Stimulated activated naive B cell treated with anti-CD40 and anti-IgM and Interleukin-4, amounts not matched to agents 10 μg/mL and 1 μg/mL and 100 μg/mL, for 72 hours (primary cell): ENCODE measurements at regions not wholly inside any gene's neighbourhood (a gene's known extent, or its start where the extent isn't known, plus 50 kb on each side); places are given as distances from the start of the nearest gene placed in this dataset.
"Not testable (repeated sequence)": the region's sequence is repeated elsewhere in the genome, so short reads cannot be mapped to it uniquely, and the experiment has no call there.

Experiments used
- ATAC-seq, 2 donors: fragments of 150-1000 bp; cut with Tn5 transposase; replicated peaks; 2 replicates each; pipeline ENCODE4 v1.10.0; 2021; ENCODE audit warnings: moderate library complexity in 1 of 2
- DNase-seq: peaks from one replicate; pipeline ENCODE4 v3.0.0; 2021
- H3K27ac Mint-ChIP-seq: one replicate; pipeline ENCODE4 v1.8.0; 2022; ENCODE audit warnings: mild to moderate bottlenecking, mixed read lengths
- H3K27me3 Mint-ChIP-seq, 2 donors: one replicate each; pipeline ENCODE4 v1.8.0; 2022; ENCODE audit warnings: mixed read lengths in 2 of 2
- H3K36me3 Mint-ChIP-seq, 2 donors: one replicate each; pipeline ENCODE4 v1.8.0; 2022; ENCODE audit warnings: mixed read lengths in 2 of 2, mild to moderate bottlenecking in 1 of 2
- H3K4me1 Mint-ChIP-seq, 2 donors: one replicate each; pipeline ENCODE4 v1.8.0; 2022; ENCODE audit warnings: mixed read lengths in 2 of 2, mild to moderate bottlenecking in 1 of 2
- H3K4me3 Mint-ChIP-seq, 2 donors: one replicate each; pipeline ENCODE4 v1.8.0; 2022; ENCODE audit warnings: mild to moderate bottlenecking in 2 of 2, mixed read lengths in 2 of 2, moderate library complexity in 1 of 2
- H3K9me3 Mint-ChIP-seq, 2 donors: one replicate each; pipeline ENCODE4 v1.8.0; 2022; ENCODE audit warnings: mixed read lengths in 2 of 2, mild to moderate bottlenecking in 1 of 2

DNA sequence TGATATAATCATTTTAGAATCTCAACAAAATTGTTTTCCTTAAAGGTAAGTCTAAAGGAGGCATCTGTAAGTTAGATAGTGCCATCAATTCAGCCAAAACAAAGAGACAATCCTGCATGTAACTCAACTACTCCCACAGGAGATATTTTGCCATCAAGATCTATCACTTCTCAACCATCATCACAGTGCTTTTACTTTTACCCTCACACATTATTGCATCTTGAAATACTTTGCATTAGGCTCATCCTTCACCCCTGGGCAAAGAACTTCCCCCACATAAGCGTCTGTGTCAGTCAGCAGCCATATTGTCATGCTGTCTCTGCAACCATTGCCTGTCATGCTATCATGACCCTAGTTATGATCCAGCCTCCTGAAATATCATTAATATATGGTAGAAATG is 54.9 kb upstream of the NLGN1 start:
- DNase-seq (no peak), ATAC-seq (no peak)
- Mint-ChIP-seq H3K9me3 (no peaks in the 10 kb centered on the region), H3K4me1 (no peaks in the 10 kb centered on the region), H3K27ac (no peak overlapping the region), H3K4me3 (no peak overlapping the region), H3K36me3 (no peaks in the 10 kb centered on the region), H3K27me3 (no peaks in the 10 kb centered on the region)

DNA sequence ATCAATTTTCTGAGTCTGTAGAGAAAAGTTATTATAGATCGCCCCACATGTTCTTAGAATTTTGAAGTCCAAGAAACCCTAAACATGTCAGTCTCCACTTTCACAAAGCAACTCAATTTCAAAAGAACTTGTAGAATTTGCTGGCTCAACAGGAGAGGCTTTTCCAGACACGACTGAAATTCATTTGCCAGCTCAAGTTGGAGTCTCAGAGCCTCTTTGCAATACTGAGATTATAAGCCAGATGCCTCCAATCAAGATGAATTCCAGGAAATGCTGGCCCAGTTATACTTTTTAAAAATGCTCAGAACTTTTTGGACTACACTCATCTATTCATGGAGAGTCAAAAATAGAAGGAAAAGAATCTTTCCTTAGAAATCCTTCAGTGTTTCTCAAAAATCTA is 56.9 kb upstream of the NLGN1 start:
- DNase-seq (no peak), ATAC-seq (no peak)
- H3K27ac Mint-ChIP-seq = no peak overlapping the region
- H3K9me3 Mint-ChIP-seq = no peaks in the 10 kb centered on the region
- no peaks in the 10 kb centered on the region for H3K27me3 Mint-ChIP-seq
- H3K4me1 Mint-ChIP-seq = no peaks in the 10 kb centered on the region
- H3K4me3 Mint-ChIP-seq = no peak overlapping the region
- no peaks in the 10 kb centered on the region for H3K36me3 Mint-ChIP-seq

DNA sequence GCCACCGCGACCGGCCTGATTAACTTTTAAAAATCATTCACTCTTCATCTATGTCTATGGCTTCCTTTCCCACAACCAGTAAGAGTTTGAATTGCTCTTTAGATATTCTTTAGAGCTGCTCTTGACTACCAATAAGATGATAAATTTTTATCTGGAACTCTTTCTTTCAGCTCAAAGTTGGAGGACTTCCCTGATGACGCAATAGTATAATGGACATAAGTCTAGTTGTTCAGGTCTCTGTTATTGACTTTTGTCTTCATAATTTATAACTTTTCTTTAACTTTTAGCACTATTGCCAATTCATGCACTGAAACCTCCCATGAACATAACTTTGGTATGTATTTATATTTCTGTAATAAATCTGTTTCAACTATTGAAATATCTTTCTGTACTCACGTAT is 61.3 kb upstream of the NLGN1 start:
- ATAC-seq = no peak
- H3K36me3 Mint-ChIP-seq = no peaks in the 10 kb centered on the region
- H3K4me1 Mint-ChIP-seq = no peaks in the 10 kb centered on the region
- H3K9me3 Mint-ChIP-seq = no peaks in the 10 kb centered on the region
- H3K27me3 Mint-ChIP-seq = no peaks in the 10 kb centered on the region
- no peak overlapping the region for H3K27ac Mint-ChIP-seq
- DNase-seq = no peak
- no peak overlapping the region for H3K4me3 Mint-ChIP-seq

DNA sequence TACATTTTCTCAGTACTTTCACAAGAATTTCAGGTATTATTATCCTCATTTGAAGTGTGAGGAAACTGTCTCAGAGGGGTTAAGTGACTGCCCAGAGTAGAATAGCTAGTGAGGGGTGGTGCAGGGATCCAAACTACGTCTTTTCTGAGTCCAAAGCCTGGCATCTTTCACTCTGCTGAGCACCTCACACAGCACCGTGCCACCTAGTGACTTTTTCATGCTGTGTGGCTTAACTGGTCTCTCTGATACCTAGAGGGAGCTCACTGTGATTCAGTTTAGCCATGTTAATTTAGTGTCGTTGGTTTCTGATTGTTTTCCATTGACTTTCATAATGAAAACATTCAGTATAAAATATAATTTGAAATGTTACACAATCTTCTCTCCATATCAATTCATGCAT is 91.4 kb upstream of the NLGN1 start:
- H3K27me3 Mint-ChIP-seq = no peaks in the 10 kb centered on the region
- H3K36me3 Mint-ChIP-seq = no peaks in the 10 kb centered on the region
- DNase-seq (no peak), ATAC-seq (peak in 1 of 2 donors; percentile 31)
- no peaks in the 10 kb centered on the region for H3K4me1 Mint-ChIP-seq
- no peak overlapping the region for H3K27ac Mint-ChIP-seq
- H3K4me3 Mint-ChIP-seq = no peak overlapping the region
- no peaks in the 10 kb centered on the region for H3K9me3 Mint-ChIP-seq

DNA sequence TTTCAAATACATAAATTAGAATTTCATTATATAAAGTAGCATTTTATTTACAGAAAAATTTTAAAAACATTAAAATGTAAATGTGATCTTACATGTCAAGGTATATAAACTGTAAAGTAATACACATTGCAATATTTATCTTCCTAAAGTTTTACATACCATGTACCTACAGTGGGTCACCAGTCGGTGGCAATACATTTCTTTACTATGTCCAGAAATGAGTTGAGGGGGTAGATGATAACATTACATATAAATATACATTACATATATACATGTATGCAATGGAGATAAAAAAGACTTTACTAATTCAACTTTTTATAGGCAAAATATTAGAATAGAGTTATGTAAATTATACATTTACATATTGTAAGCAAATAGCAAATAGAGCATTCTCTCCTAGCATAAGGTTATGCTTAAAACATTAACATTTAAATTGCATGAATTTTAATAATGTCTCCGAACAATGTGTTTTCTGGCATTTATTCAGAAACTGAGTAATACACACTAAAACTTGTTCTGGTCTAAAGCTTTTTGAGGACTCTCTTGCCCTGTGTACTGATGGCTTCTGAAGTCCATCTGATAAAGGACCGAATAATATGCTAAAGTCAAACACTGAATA is 93.3 kb upstream of the NLGN1 start:
- Mint-ChIP-seq H3K36me3 (no peaks in the 10 kb centered on the region), H3K27ac (no peak overlapping the region), H3K27me3 (no peaks in the 10 kb centered on the region), H3K4me1 (no peaks in the 10 kb centered on the region), H3K9me3 (no peaks in the 10 kb centered on the region), H3K4me3 (no peak overlapping the region)
- no peak for DNase-seq
- ATAC-seq = no peak

DNA sequence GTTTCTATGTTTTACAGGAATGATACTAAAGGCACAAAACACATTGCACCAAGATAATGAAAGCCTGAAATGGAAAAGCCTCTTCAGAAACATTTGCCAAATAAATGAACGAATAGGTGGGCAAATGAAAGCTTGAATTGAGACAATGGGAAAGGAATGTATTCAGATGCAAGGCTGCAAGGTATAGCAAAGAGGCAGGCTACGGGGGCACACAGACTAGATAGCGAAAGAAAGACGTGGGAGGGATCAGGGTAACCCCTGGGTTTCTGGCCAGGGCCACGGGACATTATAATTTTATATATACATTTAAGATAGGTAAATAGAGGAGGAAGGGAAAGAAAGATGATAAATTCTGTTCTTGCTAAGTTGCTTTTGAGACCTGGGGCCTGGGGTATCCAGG is 95.9 kb upstream of the NLGN1 start:
- no peaks in the 10 kb centered on the region for H3K27me3 Mint-ChIP-seq
- H3K4me1 Mint-ChIP-seq = no peaks in the 10 kb centered on the region

DNA sequence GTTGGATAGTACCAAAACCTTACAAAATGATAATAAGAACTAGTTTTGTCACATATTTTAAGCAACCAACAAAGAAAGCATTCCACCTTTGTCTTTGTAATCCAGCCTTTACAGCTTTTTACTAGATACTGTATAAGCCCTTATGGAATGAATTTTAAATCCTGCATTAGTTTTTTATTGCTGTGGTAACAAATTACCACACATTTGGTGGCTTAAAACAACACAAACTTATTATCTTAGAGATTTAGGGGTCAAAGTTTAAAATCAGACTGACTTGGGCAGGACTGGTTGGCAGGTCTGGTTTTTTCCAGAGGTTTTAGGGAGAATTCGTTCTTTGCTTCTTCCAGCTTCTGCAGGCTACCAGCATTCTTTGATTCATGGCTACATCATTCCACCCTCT is 108.5 kb upstream of the NLGN1 start:
- peaks cover 3 to 4% of the 10 kb centered on the region in 2 donors for H3K9me3 Mint-ChIP-seq
- DNase-seq (no peak), ATAC-seq (no peak)
- H3K27ac Mint-ChIP-seq = no peak overlapping the region
- H3K4me1 Mint-ChIP-seq = no peaks in the 10 kb centered on the region
- H3K27me3 Mint-ChIP-seq = no peaks in the 10 kb centered on the region
- H3K36me3 Mint-ChIP-seq = no peaks in the 10 kb centered on the region
- no peak overlapping the region for H3K4me3 Mint-ChIP-seq

More for the DNA sequence above, 95.9 kb upstream of the NLGN1 start:
- H3K36me3 Mint-ChIP-seq = no peaks in the 10 kb centered on the region
- no peak overlapping the region for H3K4me3 Mint-ChIP-seq
- DNase-seq = no peak
- no peak for ATAC-seq
- no peak overlapping the region for H3K27ac Mint-ChIP-seq
- peaks cover 0 to under 1% of the 10 kb centered on the region in 2 donors for H3K9me3 Mint-ChIP-seq

DNA sequence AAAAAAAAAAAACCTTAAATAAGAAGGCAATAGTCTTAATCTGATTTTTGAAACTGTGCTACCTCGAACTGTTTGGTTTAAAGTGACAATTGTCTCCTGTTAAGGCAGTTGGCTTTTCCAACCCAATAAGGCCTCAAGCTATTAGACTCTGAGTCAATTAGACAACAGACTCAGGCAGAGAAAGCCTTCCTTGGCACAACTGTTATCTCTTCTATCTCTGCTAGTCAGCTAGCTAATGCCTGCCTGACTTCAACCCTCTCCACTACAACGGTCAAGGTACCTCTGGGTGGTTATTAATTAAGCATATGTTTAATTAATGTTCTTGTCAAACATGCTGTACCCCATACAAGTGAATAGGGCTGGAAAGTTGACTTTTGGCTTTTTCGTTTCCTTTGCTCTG is 110.2 kb upstream of the NLGN1 start:
- no peak overlapping the region for H3K4me3 Mint-ChIP-seq
- no peak overlapping the region for H3K27ac Mint-ChIP-seq
- no peaks in the 10 kb centered on the region for H3K36me3 Mint-ChIP-seq
- DNase-seq (no peak), ATAC-seq (no peak)
- no peaks in the 10 kb centered on the region for H3K27me3 Mint-ChIP-seq
- H3K4me1 Mint-ChIP-seq = no peaks in the 10 kb centered on the region
- H3K9me3 Mint-ChIP-seq = peaks cover 3 to 4% of the 10 kb centered on the region in 2 donors

DNA sequence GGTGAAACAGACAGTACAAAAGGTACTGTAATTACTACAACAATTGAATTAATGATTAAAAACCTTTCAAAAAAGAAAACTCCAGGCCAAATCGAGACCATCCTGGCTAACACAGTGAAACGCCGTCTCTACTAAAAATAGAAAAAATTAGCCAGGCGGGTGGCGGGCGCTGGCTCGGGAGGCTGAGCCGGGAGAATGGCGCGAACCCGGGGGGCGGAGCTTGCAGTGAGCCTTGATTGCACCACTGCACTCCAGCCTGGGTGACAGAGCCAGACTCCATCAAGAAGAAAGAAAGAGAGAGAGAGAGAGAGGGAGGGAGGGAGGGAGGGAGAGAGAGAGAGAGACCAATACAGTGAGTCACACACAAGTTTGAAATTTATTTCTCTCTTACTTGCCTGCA is 111.0 kb upstream of the NLGN1 start:
- DNase-seq, H3K9me3 Mint-ChIP-seq, H3K27ac Mint-ChIP-seq, H3K36me3 Mint-ChIP-seq, H3K4me3 Mint-ChIP-seq, H3K27me3 Mint-ChIP-seq, ATAC-seq, H3K4me1 Mint-ChIP-seq: not testable (repeated sequence)

DNA sequence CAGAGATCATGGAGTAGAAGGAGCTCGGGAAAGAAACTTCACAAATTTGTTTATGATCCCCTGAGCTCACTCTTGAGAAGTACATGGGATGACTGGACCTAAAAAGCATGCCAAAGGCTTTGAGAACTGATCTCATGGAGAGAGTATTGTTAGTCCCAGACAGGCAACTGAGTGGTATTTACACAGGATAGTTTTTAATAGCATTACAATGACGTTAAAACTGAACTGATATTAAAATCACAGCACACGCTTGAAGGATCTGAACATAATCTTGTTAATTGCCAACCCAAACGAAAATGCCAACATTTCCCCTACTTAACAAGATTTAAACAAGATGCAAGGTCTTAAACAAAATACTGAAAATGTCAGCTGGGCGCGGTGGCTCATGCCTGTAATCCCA is 113.2 kb upstream of the NLGN1 start:
- H3K4me3 Mint-ChIP-seq = no peak overlapping the region
- ATAC-seq = no peak
- no peaks in the 10 kb centered on the region for H3K36me3 Mint-ChIP-seq
- peaks cover 3 to 4% of the 10 kb centered on the region in 2 donors for H3K9me3 Mint-ChIP-seq
- H3K4me1 Mint-ChIP-seq = no peaks in the 10 kb centered on the region
- DNase-seq = no peak
- H3K27me3 Mint-ChIP-seq = no peaks in the 10 kb centered on the region
- no peak overlapping the region for H3K27ac Mint-ChIP-seq

DNA sequence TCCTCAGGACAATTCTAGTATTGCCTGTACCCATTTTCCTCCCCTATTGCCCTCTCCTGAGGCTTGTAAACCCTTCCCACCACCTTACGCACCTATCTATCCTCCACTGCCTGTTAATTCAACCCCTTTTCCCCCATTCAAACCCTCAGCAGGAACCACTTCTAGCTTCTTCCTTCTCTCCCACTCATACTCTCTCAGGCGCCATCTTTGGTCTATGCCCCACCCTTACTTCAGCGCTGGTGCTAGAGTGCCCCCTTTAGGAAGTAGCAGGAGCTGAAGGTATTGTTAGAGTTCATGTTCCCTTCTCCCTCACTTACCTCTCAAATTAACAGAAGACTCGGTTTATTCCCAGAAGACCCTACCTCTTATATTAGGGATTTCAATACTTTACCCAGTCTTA is 121.8 kb upstream of the NLGN1 start:
- ATAC-seq (no peak), DNase-seq (no peak)
- Mint-ChIP-seq H3K4me1 (no peaks in the 10 kb centered on the region), H3K27me3 (no peaks in the 10 kb centered on the region), H3K9me3 (peaks cover 7 to 11% of the 10 kb centered on the region in 2 donors), H3K27ac (no peak overlapping the region), H3K36me3 (no peaks in the 10 kb centered on the region), H3K4me3 (no peak overlapping the region)

DNA sequence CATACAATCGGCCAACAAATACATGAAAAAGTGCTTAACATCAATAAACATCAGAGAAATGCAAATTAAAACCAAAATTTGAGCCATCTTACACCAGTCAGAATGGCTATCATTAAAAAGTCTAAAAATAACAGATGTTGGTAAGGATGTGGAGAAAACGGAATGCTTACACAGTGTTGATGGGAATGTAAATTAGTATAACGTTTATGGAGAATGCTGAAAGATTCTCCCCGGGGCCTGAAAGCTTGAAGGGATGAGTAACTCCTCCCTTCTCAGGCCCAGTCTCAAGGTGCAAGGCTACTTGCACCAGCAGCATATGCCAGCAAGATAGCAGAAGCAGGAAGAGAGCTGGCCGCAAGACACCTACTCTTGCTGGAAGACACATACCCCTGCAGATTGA is 123.7 kb upstream of the NLGN1 start:
- Mint-ChIP-seq H3K9me3 (peaks cover 7 to 11% of the 10 kb centered on the region in 2 donors), H3K4me3 (no peak overlapping the region), H3K27ac (no peak overlapping the region), H3K36me3 (no peaks in the 10 kb centered on the region), H3K27me3 (no peaks in the 10 kb centered on the region), H3K4me1 (no peaks in the 10 kb centered on the region)
- DNase-seq (no peak), ATAC-seq (no peak)

DNA sequence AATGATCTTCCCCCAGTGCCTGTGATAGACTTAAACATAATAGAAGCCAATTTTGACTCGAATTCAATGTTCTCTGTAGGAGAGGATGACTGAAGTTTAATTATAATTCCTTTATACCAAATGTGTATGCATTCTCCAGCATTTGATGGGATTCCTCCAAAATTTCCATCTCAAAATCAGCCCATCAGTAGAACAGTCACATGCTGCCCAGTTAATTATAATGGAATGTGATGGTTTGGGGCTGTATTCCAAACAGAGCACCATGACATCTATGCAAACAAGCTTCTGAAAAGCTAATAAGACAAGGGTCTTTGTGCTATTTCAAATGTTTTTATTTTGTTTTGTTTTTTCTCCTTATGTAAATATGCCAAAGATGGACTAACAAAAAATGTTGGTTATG is 127.7 kb upstream of the SPATA16 start:
- Mint-ChIP-seq H3K9me3 (peaks cover 0 to 3% of the 10 kb centered on the region in 2 donors), H3K27ac (no peak overlapping the region), H3K4me1 (no peaks in the 10 kb centered on the region), H3K27me3 (no peaks in the 10 kb centered on the region), H3K4me3 (no peak overlapping the region), H3K36me3 (no peaks in the 10 kb centered on the region)
- DNase-seq (no peak), ATAC-seq (no peak)

DNA sequence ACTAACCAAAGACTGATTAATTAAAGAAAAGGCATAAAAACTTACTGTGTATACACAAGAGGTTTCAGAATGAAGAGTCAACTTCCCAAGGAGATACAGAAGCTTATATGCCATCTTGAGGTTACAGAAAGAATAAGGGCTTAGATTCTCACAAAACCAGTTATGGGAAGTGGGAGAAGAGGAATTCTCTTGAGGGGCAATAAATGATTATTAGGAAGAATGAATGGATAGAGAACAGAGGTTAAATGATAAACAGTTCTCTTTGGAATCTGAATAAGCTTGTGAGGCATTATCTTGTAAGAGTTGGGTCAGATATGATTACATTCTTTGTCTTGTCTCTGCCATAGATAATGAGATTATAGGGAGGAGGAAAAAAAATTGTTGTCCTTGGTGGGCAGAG is 126.7 kb upstream of the SPATA16 start:
- Mint-ChIP-seq H3K4me1 (no peaks in the 10 kb centered on the region), H3K36me3 (no peaks in the 10 kb centered on the region), H3K4me3 (no peak overlapping the region), H3K9me3 (no peaks in the 10 kb centered on the region), H3K27me3 (no peaks in the 10 kb centered on the region), H3K27ac (no peak overlapping the region)
- no peak for DNase-seq
- ATAC-seq = no peak

DNA sequence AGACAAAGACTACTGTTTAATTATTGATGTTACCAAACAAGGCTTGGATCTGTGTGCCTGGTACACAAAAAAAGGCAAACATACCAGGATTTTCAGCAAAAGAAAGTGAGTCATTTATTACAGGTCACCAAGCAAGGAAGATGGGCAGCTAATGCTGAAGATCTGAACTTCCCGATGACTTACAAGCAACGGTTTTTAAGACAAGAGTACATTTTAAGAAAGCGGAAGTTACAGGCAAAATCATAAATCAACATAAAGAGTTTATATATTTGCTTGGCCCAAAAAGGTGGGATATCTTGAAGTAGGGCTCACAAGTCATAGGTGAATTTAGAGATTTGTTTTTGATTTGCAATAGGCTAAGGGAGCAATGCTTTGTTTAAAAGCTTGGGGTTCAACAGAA is 125.4 kb upstream of the SPATA16 start:
- ATAC-seq (no peak), DNase-seq (no peak)
- no peaks in the 10 kb centered on the region for H3K36me3 Mint-ChIP-seq
- H3K9me3 Mint-ChIP-seq = no peaks in the 10 kb centered on the region
- H3K27me3 Mint-ChIP-seq = no peaks in the 10 kb centered on the region
- H3K27ac Mint-ChIP-seq = no peak overlapping the region
- H3K4me1 Mint-ChIP-seq = no peaks in the 10 kb centered on the region
- H3K4me3 Mint-ChIP-seq = no peak overlapping the region

DNA sequence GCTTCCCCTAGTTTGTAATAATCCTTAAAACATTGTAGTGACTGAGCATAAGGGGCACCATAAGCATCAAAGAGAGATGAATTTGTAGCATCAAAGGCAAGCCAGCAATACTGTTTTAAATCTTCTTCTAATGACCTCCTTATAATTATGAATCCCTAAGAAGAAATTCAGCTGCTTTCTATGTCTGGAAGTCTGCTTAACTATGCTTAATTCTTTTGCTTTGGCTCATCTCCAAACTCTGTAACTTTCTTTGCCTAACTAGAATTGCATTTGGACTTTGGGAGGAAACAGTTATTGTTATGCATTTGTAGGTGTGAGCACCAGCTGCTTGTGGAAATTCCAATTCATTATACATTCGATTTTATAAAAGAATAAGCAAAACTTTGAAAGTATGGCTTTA is 117.7 kb upstream of the SPATA16 start:
- Mint-ChIP-seq H3K4me3 (no peak overlapping the region), H3K4me1 (no peaks in the 10 kb centered on the region), H3K27ac (no peak overlapping the region), H3K36me3 (no peaks in the 10 kb centered on the region), H3K27me3 (no peaks in the 10 kb centered on the region), H3K9me3 (no peaks in the 10 kb centered on the region)
- ATAC-seq (no peak), DNase-seq (no peak)
